Brain microvascular endothelial cell (primary cell): ENCODE measurements at regions not wholly inside any gene's neighbourhood (a gene's known extent, or its start where the extent isn't known, plus 50 kb on each side); places are given as distances from the start of the nearest gene placed in this dataset.

ENCODE experiments used
- DNase-seq: peaks from one replicate; pipeline ENCODE4 v3.0.0-alpha.2; 2020
- H3K27ac ChIP-seq: fragments of 250-450 bp; sonication (Bioruptor Pico); 2 replicates; pipeline ENCODE4 v1.5.1; 2020; ENCODE audit warnings: mild to moderate bottlenecking, moderate library complexity
- H3K27me3 ChIP-seq: fragments of 250-450 bp; sonication (Bioruptor Pico); replicated peaks from 2 replicates; pipeline ENCODE4 v1.5.1; 2020; ENCODE audit warnings: mild to moderate bottlenecking
- H3K36me3 ChIP-seq: fragments of 250-450 bp; sonication (Bioruptor Pico); replicated peaks from 2 replicates; pipeline ENCODE4 v1.5.1; 2020; ENCODE audit warnings: mild to moderate bottlenecking
- H3K4me3 ChIP-seq: 2 replicates; pipeline ENCODE4 v1.5.1; 2011; ENCODE audit warnings: low read depth, mild to moderate bottlenecking, control low read depth, low read length, moderate library complexity
- in situ Hi-C: cut with HindIII; loops from 2 replicates; pipeline ENCODE4 v1.10.0; 2017; ENCODE audit warnings: low sequenced_read_pairs, low pct_ligation_motif_present
- TF ChIP-seq, protein P1 (sequence below): IDR thresholded peaks from 2 replicates; pipeline ENCODE4 v1.5.1; 2011; ENCODE audit warnings: low read depth, mild to moderate bottlenecking, moderate library complexity, low read length, control low read depth, inconsistent platforms; ENCODE audit errors: missing control alignments

DNA sequence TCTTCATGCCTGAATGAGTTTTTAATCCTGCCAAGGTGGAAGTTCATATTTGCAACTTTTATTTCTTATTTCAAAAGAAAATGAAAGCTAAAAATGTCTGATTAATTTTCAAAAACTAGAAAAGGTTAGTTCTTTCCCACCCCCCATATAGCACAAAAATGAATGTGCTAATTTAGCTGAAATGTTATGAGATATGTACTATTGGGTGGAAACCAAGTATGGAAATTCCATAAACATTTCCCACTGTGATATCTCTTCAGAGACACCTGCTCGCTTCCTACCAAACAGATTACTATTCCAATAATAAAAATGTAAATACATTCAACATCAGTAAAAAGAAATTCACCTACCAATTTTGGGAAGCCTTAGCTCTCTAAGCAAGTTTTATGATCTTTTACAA lies 678.6 kb upstream of the ID4 start:
- peak overlapping the region; percentile 84 for H3K27ac ChIP-seq
- in situ Hi-C loops: no loop called here

DNA sequence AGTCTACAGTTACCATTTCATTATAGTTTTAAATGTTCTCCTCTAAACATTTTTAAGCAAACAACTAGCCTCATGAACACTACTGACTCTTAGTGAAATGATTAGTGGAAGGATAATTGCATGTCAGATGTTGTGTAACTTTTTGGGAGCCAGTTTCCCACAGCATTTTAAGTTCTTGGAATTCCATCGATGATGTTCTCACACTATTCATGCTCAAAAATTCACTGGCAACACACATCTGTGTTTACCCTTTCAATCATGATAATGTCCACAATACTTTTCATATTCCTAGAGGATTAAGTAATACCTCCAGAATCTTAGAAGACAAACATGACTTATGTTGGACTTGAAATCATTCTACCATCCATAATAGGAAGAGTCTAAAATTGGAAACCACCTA lies 678.1 kb upstream of the ID4 start:
- in situ Hi-C loops: no loop called here

More for the DNA sequence above, 678.6 kb upstream of the ID4 start:
- TF ChIP-seq, protein P1, sequence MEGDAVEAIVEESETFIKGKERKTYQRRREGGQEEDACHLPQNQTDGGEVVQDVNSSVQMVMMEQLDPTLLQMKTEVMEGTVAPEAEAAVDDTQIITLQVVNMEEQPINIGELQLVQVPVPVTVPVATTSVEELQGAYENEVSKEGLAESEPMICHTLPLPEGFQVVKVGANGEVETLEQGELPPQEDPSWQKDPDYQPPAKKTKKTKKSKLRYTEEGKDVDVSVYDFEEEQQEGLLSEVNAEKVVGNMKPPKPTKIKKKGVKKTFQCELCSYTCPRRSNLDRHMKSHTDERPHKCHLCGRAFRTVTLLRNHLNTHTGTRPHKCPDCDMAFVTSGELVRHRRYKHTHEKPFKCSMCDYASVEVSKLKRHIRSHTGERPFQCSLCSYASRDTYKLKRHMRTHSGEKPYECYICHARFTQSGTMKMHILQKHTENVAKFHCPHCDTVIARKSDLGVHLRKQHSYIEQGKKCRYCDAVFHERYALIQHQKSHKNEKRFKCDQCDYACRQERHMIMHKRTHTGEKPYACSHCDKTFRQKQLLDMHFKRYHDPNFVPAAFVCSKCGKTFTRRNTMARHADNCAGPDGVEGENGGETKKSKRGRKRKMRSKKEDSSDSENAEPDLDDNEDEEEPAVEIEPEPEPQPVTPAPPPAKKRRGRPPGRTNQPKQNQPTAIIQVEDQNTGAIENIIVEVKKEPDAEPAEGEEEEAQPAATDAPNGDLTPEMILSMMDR: no peak
- no peaks in the 10 kb centered on the region for H3K27me3 ChIP-seq
- no peak overlapping the region for H3K4me3 ChIP-seq
- H3K36me3 ChIP-seq: no peaks in the 10 kb centered on the region
- no peak for DNase-seq

DNA sequence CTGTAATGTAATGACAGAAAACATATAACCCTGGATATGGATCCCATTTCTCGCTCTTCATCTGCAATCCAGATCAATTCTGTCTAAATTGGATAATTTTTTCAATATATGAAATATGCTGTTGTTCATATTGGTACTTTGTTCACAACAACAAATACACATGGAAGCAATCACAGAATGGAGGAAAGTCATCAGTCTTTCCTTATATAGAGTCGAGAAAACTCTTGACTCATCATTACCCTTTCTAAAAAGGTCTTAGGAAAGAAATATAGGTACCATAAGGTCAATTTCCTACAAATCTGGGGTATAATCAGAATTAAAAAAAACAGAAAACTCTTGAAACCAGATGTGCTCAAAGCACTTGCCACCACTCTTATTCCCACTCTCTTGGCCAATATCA lies 677.6 kb upstream of the ID4 start:
- Histone ChIP-seq H3K4me3 (no peak overlapping the region), H3K36me3 (no peaks in the 10 kb centered on the region), H3K27me3 (no peaks in the 10 kb centered on the region), H3K27ac (peak overlapping the region; percentile 76)
- TF ChIP-seq, protein P1: no peak
- no peak for DNase-seq
- in situ Hi-C loops: no loop called here

More for the DNA sequence above, 678.1 kb upstream of the ID4 start:
- Histone ChIP-seq H3K27me3 (no peaks in the 10 kb centered on the region), H3K27ac (peak overlapping the region; percentile 84), H3K36me3 (no peaks in the 10 kb centered on the region), H3K4me3 (no peak overlapping the region)
- TF ChIP-seq, protein P1: no peak
- peak; percentile 74 for DNase-seq

DNA sequence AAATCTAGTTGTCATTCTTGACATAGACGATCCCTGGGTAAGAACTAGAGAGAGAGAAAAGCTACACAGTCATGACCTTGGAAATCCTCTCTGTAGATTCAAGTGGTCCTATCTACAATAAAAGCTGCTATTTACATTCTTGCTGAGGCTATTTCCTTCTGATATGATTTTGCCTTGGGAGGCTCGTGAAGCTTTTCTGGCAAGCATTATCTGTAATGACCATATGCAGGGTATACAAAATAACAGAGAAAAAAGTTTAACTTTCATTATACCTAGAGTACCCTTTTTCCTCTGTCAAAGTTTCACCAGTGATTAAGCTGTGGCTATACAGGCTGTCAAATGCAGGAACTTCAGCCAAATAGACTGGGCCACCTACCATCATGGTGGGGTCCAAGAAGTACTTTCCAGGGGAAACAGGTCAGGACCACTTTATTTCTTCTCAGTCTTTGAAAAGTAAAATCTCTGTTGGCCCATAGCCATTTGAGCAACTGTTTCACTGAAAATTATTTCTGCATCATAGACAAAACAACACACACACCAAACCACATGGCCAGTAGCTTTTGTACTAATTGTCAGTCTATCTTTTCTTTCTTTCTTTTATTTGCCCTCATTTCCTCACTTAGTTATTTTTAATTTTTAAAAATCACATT lies 677.0 kb upstream of the ID4 start:
- DNase-seq: no peak
- TF ChIP-seq, protein P1: no peak
- no peak overlapping the region for H3K4me3 ChIP-seq
- no peaks in the 10 kb centered on the region for H3K36me3 ChIP-seq
- in situ Hi-C loops: no loop called here
- peak overlapping the region; percentile 76 for H3K27ac ChIP-seq
- no peaks in the 10 kb centered on the region for H3K27me3 ChIP-seq

DNA sequence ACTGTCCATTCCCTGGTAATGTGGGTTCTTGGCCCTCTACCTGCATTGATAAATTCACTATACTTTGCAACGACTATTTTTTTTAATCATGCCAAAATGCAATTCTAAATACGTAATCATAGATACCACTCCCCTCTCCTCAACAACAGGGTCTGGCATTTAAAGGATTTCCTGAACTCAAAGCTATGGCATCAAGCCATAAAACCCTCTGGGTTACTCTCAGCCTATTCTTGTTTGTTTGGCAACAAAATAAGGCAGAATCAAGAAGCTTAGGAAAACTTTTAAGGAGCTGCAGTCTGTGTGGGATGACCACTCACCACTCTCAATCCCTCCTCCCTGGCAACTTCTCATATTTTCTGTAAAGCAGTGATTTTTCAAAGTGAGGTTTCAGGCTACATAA lies 669.9 kb upstream of the ID4 start:
- Histone ChIP-seq H3K4me3 (no peak overlapping the region), H3K27me3 (no peaks in the 10 kb centered on the region), H3K27ac (no peak overlapping the region), H3K36me3 (no peaks in the 10 kb centered on the region)
- DNase-seq: no peak
- in situ Hi-C loops: no loop called here
- TF ChIP-seq, protein P1: no peak

DNA sequence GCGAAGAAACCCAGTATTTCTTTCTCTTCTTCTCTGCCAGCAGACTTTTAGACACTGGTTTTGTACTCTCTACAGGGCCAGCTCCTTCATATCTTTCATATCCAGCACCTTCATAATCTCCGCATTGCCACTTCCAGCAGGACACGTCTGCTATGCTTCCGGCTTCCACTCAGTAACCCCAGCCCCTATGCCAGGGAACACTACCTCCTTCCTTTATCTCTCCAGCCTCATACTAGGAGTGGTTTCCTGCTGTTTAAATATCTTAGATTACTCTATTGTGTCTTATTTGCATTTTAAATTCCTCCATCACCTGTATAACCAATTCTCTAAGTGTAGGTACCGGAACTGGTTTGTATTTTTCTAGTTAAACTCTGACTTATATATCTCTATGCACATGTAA lies 667.8 kb upstream of the ID4 start:
- in situ Hi-C loops: no loop called here
- DNase-seq: no peak
- TF ChIP-seq, protein P1: no peak
- H3K4me3 ChIP-seq: no peak overlapping the region
- H3K36me3 ChIP-seq: no peaks in the 10 kb centered on the region
- H3K27me3 ChIP-seq: no peaks in the 10 kb centered on the region
- no peak overlapping the region for H3K27ac ChIP-seq
